IMR-90 (cell line): ENCODE measurements at regions not wholly inside any gene's neighbourhood (a gene's known extent, or its start where the extent isn't known, plus 50 kb on each side); places are given as distances from the start of the nearest gene placed in this dataset.

ENCODE experiments used
- ATAC-seq: fragments of 200-7000 bp; cut with Tn5 transposase; 2 replicates; pipeline ENCODE4 v1.9.1; 2020; ENCODE audit warnings: low read depth, mild to moderate bottlenecking, moderate library complexity
- BruUV-seq: library from RNA; stranded (reverse); fragments of 400-500 nt; replicated peaks from 2 replicates; lab custom pipeline; 2021; lab: Mats Ljungman, UMichigan
- CTCF ChIA-PET: fragments of 300-600 bp; formaldehyde crosslinking; extraction: SDS; loops from one replicate; lab custom pipeline; 2021; ENCODE audit warnings: antibody characterized with exemption; lab: Yijun Ruan, JAX
- POLR2A ChIA-PET: fragments of 300-600 bp; sonication (Branson Sonifier 250); formaldehyde crosslinking; loops from one replicate; lab custom pipeline; 2022; ENCODE audit warnings: antibody characterized with exemption; ENCODE audit not compliant: unreplicated experiment; lab: Charles Lee
- DNase-seq: peaks from one replicate; pipeline ENCODE4 v3.0.0; 2013
- H2AFZ ChIP-seq: replicated peaks from 2 replicates; pipeline ENCODE3; 2013; ENCODE audit warnings: low read length, mild to moderate bottlenecking; ENCODE audit not compliant: poor library complexity
- H2AK5ac ChIP-seq: 2 replicates; pipeline ENCODE4 v1.6.1; 2013; ENCODE audit warnings: low read depth, low read length, inconsistent platforms
- H2AK9ac ChIP-seq: replicated peaks from 2 replicates; pipeline ENCODE3; 2013; ENCODE audit warnings: mild to moderate bottlenecking, low read depth, low read length, moderate library complexity; ENCODE audit not compliant: poor library complexity
- H2BK120ac ChIP-seq: 2 replicates; pipeline ENCODE4 v1.6.1; 2013; ENCODE audit warnings: low read depth, low read length, inconsistent platforms
- H2BK15ac ChIP-seq: 3 replicates; pipeline ENCODE4 v1.6.1; 2013; ENCODE audit warnings: low read depth, low read length, inconsistent platforms
- H2BK20ac ChIP-seq: 2 replicates; pipeline ENCODE4 v1.6.1; 2013; ENCODE audit warnings: low read depth, mild to moderate bottlenecking, inconsistent platforms, low read length, moderate library complexity
- H2BK5ac ChIP-seq: 2 replicates; pipeline ENCODE4 v1.6.1; 2013; ENCODE audit warnings: mild to moderate bottlenecking, low read depth, low read length, inconsistent platforms; ENCODE audit not compliant: poor library complexity, severe bottlenecking
- H3K14ac ChIP-seq: replicated peaks from 2 replicates; pipeline ENCODE4 v1.6.1; 2013; ENCODE audit warnings: low read depth, low read length, inconsistent platforms
- H3K18ac ChIP-seq: 2 replicates; pipeline ENCODE4 v1.6.1; 2013; ENCODE audit warnings: low read depth, low read length, control low read depth
- H3K23ac ChIP-seq: 2 replicates; pipeline ENCODE4 v1.6.1; 2013; ENCODE audit warnings: low read depth, low read length, inconsistent platforms
- H3K27ac ChIP-seq: 2 replicates; pipeline ENCODE4 v1.5.1; 2013; ENCODE audit warnings: mild to moderate bottlenecking, control low read depth, low read length; ENCODE audit not compliant: insufficient read depth
- H3K27me3 ChIP-seq: 2 replicates; pipeline ENCODE4 v1.6.1; 2013; ENCODE audit warnings: low read length; ENCODE audit not compliant: control insufficient read depth, insufficient read depth
- H3K36me3 ChIP-seq: 2 replicates; pipeline ENCODE4 v1.6.1; 2013; ENCODE audit warnings: low read length, mixed read lengths; ENCODE audit not compliant: control insufficient read depth, insufficient read depth
- H3K4ac ChIP-seq: 2 replicates; pipeline ENCODE4 v1.6.1; 2013; ENCODE audit warnings: low read depth, low read length, inconsistent platforms
- H3K4me1 ChIP-seq: 2 replicates; pipeline ENCODE4 v1.6.1; 2013; ENCODE audit warnings: low read length, mixed read lengths; ENCODE audit not compliant: control insufficient read depth, insufficient read depth
- H3K4me2 ChIP-seq: 2 replicates; pipeline ENCODE4 v1.6.1; 2013; ENCODE audit warnings: low read depth, mild to moderate bottlenecking, control low read depth, low read length, moderate library complexity
- H3K4me3 ChIP-seq: 2 replicates; pipeline ENCODE4 v1.5.1; 2013; ENCODE audit warnings: low read depth, mild to moderate bottlenecking, control low read depth, low read length, moderate library complexity; ENCODE audit not compliant: insufficient read depth
- H3K56ac ChIP-seq: 2 replicates; pipeline ENCODE4 v1.6.1; 2013; ENCODE audit warnings: low read length, inconsistent platforms; ENCODE audit not compliant: insufficient read depth; ENCODE audit errors: extremely low read depth
- H3K79me1 ChIP-seq, 2 experiments: 2 replicates each; pipeline ENCODE4 v1.6.1; 2013; ENCODE audit warnings: low read length in 2 of 2, inconsistent platforms in 1 of 2, low read depth in 1 of 2
- H3K9ac ChIP-seq: 2 replicates; pipeline ENCODE4 v1.6.1; 2013; ENCODE audit warnings: low read depth, low read length, control low read depth
- H3K9me1 ChIP-seq: 2 replicates; pipeline ENCODE4 v1.6.1; 2013; ENCODE audit warnings: low read length, inconsistent platforms; ENCODE audit not compliant: insufficient read depth
- H3K9me3 ChIP-seq: 2 replicates; pipeline ENCODE4 v1.6.1; 2013; ENCODE audit warnings: low read length; ENCODE audit not compliant: control insufficient read depth, insufficient read depth
- H4K20me1 ChIP-seq: 2 replicates; pipeline ENCODE4 v1.6.1; 2013; ENCODE audit warnings: low read length, inconsistent platforms; ENCODE audit not compliant: insufficient read depth
- H4K5ac ChIP-seq: 2 replicates; pipeline ENCODE4 v1.6.1; 2013; ENCODE audit warnings: mild to moderate bottlenecking, low read depth, low read length, control low read depth
- H4K8ac ChIP-seq, 2 experiments: 2 replicates each; pipeline ENCODE4 v1.6.1; 2013; ENCODE audit warnings: low read depth in 2 of 2, low read length in 2 of 2, control low read depth in 1 of 2, inconsistent platforms in 1 of 2
- H4K91ac ChIP-seq: 2 replicates; pipeline ENCODE4 v1.6.1; 2013; ENCODE audit warnings: low read depth, low read length, inconsistent platforms; ENCODE audit not compliant: insufficient read depth
- CEBPB ChIP-seq: IDR thresholded peaks from 2 replicates; pipeline ENCODE4 v1.6.1; 2012; ENCODE audit warnings: low read depth, low read length, improper control_type of control experiment
- FOS ChIP-seq: fragments of 150-350 bp; IDR thresholded peaks from 2 replicates; pipeline ENCODE4 v1.6.1; 2016; ENCODE audit warnings: low read depth, low read length
- MAFK ChIP-seq: IDR thresholded peaks from 2 replicates; pipeline ENCODE4 v1.6.1; 2012; ENCODE audit warnings: low read depth, low read length, improper control_type of control experiment
- MXI1 ChIP-seq: IDR thresholded peaks from 2 replicates; pipeline ENCODE4 v1.6.1; 2012; ENCODE audit warnings: low read depth, mild to moderate bottlenecking, low read length, moderate library complexity, borderline replicate concordance
- NFE2L2 ChIP-seq: fragments of 150-350 bp; IDR thresholded peaks from 2 replicates; pipeline ENCODE4 v1.6.1; 2016; ENCODE audit warnings: low read depth, mild to moderate bottlenecking, low read length
- POLR2A ChIP-seq: IDR thresholded peaks from 2 replicates; pipeline ENCODE4 v1.6.1; 2012; ENCODE audit warnings: mild to moderate bottlenecking, low read depth, low read length
- RAD21 ChIP-seq: IDR thresholded peaks from 2 replicates; pipeline ENCODE4 v1.6.1; 2012; ENCODE audit warnings: low read length, improper control_type of control experiment
- RCOR1 ChIP-seq: IDR thresholded peaks from 2 replicates; pipeline ENCODE4 v1.6.1; 2012; ENCODE audit warnings: mild to moderate bottlenecking, low read length, improper control_type of control experiment; ENCODE audit not compliant: insufficient replicate concordance
- RFX5 ChIP-seq: IDR thresholded peaks from 2 replicates; pipeline ENCODE4 v1.8.0; 2012; ENCODE audit warnings: low read depth, mild to moderate bottlenecking, low read length, moderate library complexity
- SMC3 ChIP-seq: fragments of 150-350 bp; IDR thresholded peaks from 2 replicates; pipeline ENCODE4 v1.6.1; 2016; ENCODE audit warnings: low read depth, mild to moderate bottlenecking, antibody characterized with exemption, low read length, moderate library complexity
- USF2 ChIP-seq: fragments of 150-350 bp; IDR thresholded peaks from 2 replicates; pipeline ENCODE4 v1.6.1; 2017; ENCODE audit warnings: mild to moderate bottlenecking, antibody characterized with exemption, low read length, low read depth
- WGBS, 2 experiments: methylation state at CpG; one replicate each; pipeline versions ENCODE4 v1.1.5 to v1.1.7; 2013; ENCODE audit warnings: missing lambda C conversion rate in 2 of 2; ENCODE audit not compliant: insufficient read length in 1 of 2; ENCODE audit errors: extremely low coverage in 2 of 2; 5-methylcytosine and 5-hydroxymethylcytosine counted together
- dilution Hi-C: fragments of 300-500 bp; cut with HindIII; formaldehyde crosslinking; loops from one replicate; pipeline ENCODE4 v1.14.3; 2018; ENCODE audit warnings: low sequenced_read_pairs; ENCODE audit not compliant: unreplicated experiment
- in situ Hi-C: fragments of 300-500 bp; cut with MboI; formaldehyde crosslinking; loops from 3 replicates; pipeline ENCODE4 v1.14.3; 2019; ENCODE audit warnings: low sequenced_read_pairs, inconsistent platforms, mixed read lengths
- intact Hi-C: fragments of 100-400 bp; cut with micrococcal nuclease; formaldehyde crosslinking; loops from 2 replicates; pipeline ENCODE4 v1.10.0; 2022

- no peak for TF ChIP-seq RAD21
- no peak for TF ChIP-seq MAFK
- TF ChIP-seq FOS, result no peak
- TF ChIP-seq RCOR1, result no peak
- TF ChIP-seq SMC3, result no peak
Observed at GRCh38 chr12:107319533-107320032, 226.2 kb upstream of the CRY1 start (continued).

GRCh38 chr12:107320033-107320928 lies 226.9 kb upstream of the CRY1 start:
- POLR2A ChIA-PET, result interaction anchor here (0.6 to 1.2 kb wide), 2 partner anchors 81 to 915 kb away, joined by 6 to 12 read pairs; no protein-coding TSS in a partner anchor
- TF ChIP-seq MXI1 (no peak), NFE2L2 (no peak), CEBPB (no peak), USF2 (no peak), RFX5 (no peak), POLR2A (no peak)
- no peak overlapping the region for H4K8ac ChIP-seq
- no peaks in the 10 kb centered on the region for H3K9me3 ChIP-seq
- H3K79me1 ChIP-seq, result no peaks in the 10 kb centered on the region
- no peaks in the 10 kb centered on the region for H3K9me1 ChIP-seq
- H2AK5ac ChIP-seq, result no peak overlapping the region
- dilution Hi-C loops (no loop called here), intact Hi-C loops (no loop called here), in situ Hi-C loops (no loop called here)
- H2BK15ac ChIP-seq, result no peak overlapping the region
- ATAC-seq (peak; percentile 25), DNase-seq (peak; percentile 61)
- H3K56ac ChIP-seq, result no peak overlapping the region
- peak overlapping the region; percentile 96 for H3K4me2 ChIP-seq
- H3K18ac ChIP-seq, result no peak overlapping the region
- H4K20me1 ChIP-seq, result no peaks in the 10 kb centered on the region
- H3K27me3 ChIP-seq, result peaks cover 9% of the 10 kb centered on the region
- no peak overlapping the region for H2BK120ac ChIP-seq
- no peak overlapping the region for H4K91ac ChIP-seq
- H3K4me1 ChIP-seq, result no peaks in the 10 kb centered on the region; the same call in 1 of the 2 replicates
- H3K4ac ChIP-seq, result no peak overlapping the region
- no peak overlapping the region for H2BK20ac ChIP-seq
- no peak overlapping the region for H4K5ac ChIP-seq
- CTCF ChIA-PET, result interaction anchor here (1.7 kb wide), 1 partner anchor 35 kb away, joined by 4 read pairs; no protein-coding TSS in a partner anchor
- H3K27ac ChIP-seq, result no peak overlapping the region
- WGBS, 2 experiments, result 0% methylated on average over 12 of the region's 49 CpGs; no CpG with 5 or more reads in 1 of the 2 experiments
- H2BK5ac ChIP-seq, result no peak overlapping the region
- no peaks in the 10 kb centered on the region for H3K36me3 ChIP-seq
- BruUV-seq, result no TSS peak
- peak overlapping the region; percentile 47 for H2AK9ac ChIP-seq
- no peak overlapping the region for H3K14ac ChIP-seq
- H3K9ac ChIP-seq, result no peak overlapping the region
- no peak overlapping the region; the same call in 1 of the 2 replicates for H3K23ac ChIP-seq
- peak overlapping the region; percentile 81 for H2AFZ ChIP-seq
- H3K4me3 ChIP-seq, result peak overlapping the region; percentile 45
